SK-N-MC (cell line): ENCODE measurements at regions not wholly inside any gene's neighbourhood (a gene's known extent, or its start where the extent isn't known, plus 50 kb on each side); places are given as distances from the start of the nearest gene placed in this dataset.

Experiments
- EZH2 ChIP-seq: fragments of 200-600 bp; sonication (generic); IDR thresholded peaks from one replicate; pipeline ENCODE4 v1.6.1; 2017; ENCODE audit warnings: antibody characterized with exemption
- POLR2AphosphoS5 ChIP-seq: IDR thresholded peaks from 2 replicates; pipeline ENCODE4 v1.6.1; 2012; ENCODE audit warnings: mild to moderate bottlenecking, low read depth, low read length, borderline replicate concordance

DNA sequence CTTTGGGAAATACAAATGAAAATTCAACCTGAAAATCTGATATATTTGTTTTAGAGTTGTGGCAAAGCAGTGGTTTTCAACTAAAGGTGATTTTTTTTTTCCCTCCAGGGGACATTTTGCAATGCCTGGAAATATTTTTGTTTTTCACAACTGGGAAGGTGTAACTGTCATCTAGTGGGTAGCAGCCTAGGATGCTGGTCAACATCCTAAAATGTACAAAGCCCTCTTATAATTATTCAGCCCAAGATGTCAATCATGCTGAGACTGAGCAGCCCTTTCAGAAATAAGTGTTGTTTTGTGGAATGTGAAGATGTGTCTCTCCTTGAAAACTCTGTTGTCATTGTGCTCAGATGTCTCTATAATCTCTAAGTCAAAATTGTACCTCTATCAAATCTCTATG is 95.2 kb upstream of the NCAM2 start:
- TF ChIP-seq POLR2AphosphoS5, result no peak
- TF ChIP-seq EZH2, result no peak
